Natural killer cell treated with Interleukin-12 subunit alpha and Interleukin-12 subunit beta and Interleukin-15 and Interleukin-18, amount 100 ng/mL, for 72 hours (primary cell): ENCODE measurements at regions not wholly inside any gene's neighbourhood (a gene's known extent, or its start where the extent isn't known, plus 50 kb on each side); places are given as distances from the start of the nearest gene placed in this dataset.
"Not testable (repeated sequence)": the region's sequence is repeated elsewhere in the genome, so short reads cannot be mapped to it uniquely, and the experiment has no call there.

Source experiments
- ATAC-seq, 2 donors: fragments of 150-1000 bp; cut with Tn5 transposase in 1 of 2; sonication (Bioruptor Pico), chemical (Tn5 transposase) in 1 of 2; 2 replicates each; pipeline ENCODE4 v1.10.0; 2021
- DNase-seq: peaks from one replicate; pipeline ENCODE4 v3.0.0; 2022; ENCODE audit warnings: low spot score
- H3K27ac Mint-ChIP-seq, 2 donors: 1 replicate in 1 of 2; 2 replicates in 1 of 2; pipeline ENCODE4 v1.8.0; 2022; ENCODE audit warnings: mixed read lengths in 2 of 2, mild to moderate bottlenecking in 1 of 2, moderate library complexity in 1 of 2
- H3K27me3 Mint-ChIP-seq, 2 donors: 1 replicate in 1 of 2; 2 replicates in 1 of 2; pipeline ENCODE4 v1.8.0; 2022; ENCODE audit warnings: mixed read lengths in 2 of 2
- H3K36me3 Mint-ChIP-seq: one replicate; pipeline ENCODE4 v1.8.0; 2022; ENCODE audit warnings: mixed read lengths
- H3K4me1 Mint-ChIP-seq, 2 donors: 1 replicate in 1 of 2; 2 replicates in 1 of 2; pipeline ENCODE4 v1.8.0; 2022; ENCODE audit warnings: low read depth in 2 of 2, mixed read lengths in 2 of 2, mild to moderate bottlenecking in 1 of 2
- H3K4me3 Mint-ChIP-seq: one replicate; pipeline ENCODE4 v1.8.0; 2022; ENCODE audit warnings: mixed read lengths
- H3K9me3 Mint-ChIP-seq: 2 replicates; pipeline ENCODE4 v1.8.0; 2022; ENCODE audit warnings: mixed read lengths

- ATAC-seq (no peak), DNase-seq (no peak)
- no peaks in the 10 kb centered on the region for H3K4me1 Mint-ChIP-seq
- peaks cover 7% of the 10 kb centered on the region for H3K9me3 Mint-ChIP-seq
- no peak overlapping the region for H3K27ac Mint-ChIP-seq
- no peak overlapping the region for H3K4me3 Mint-ChIP-seq
- H3K27me3 Mint-ChIP-seq: no peaks in the 10 kb centered on the region
- H3K36me3 Mint-ChIP-seq: no peaks in the 10 kb centered on the region
Observed at GRCh38 chr5:121386334-121386733, 465.3 kb upstream of the FTMT start.

GRCh38 chr5:121396716-121397115 is 455.0 kb upstream of the FTMT start:
- Mint-ChIP-seq H3K4me3 (no peak overlapping the region), H3K4me1 (no peaks in the 10 kb centered on the region)

GRCh38 chr5:121399879-121400278 is 451.8 kb upstream of the FTMT start:
- peaks cover 15% of the 10 kb centered on the region for H3K9me3 Mint-ChIP-seq
- no peaks in the 10 kb centered on the region for H3K4me1 Mint-ChIP-seq
- ATAC-seq (no peak), DNase-seq (no peak)
- H3K36me3 Mint-ChIP-seq: no peaks in the 10 kb centered on the region
- H3K27ac Mint-ChIP-seq: no peak overlapping the region
- no peaks in the 10 kb centered on the region for H3K27me3 Mint-ChIP-seq
- no peak overlapping the region for H3K4me3 Mint-ChIP-seq

More at GRCh38 chr5:121396716-121397115, 455.0 kb upstream of the FTMT start:
- Mint-ChIP-seq H3K27me3 (no peaks in the 10 kb centered on the region), H3K27ac (no peak overlapping the region), H3K36me3 (no peaks in the 10 kb centered on the region), H3K9me3 (peaks cover 15% of the 10 kb centered on the region)
- DNase-seq: no peak
- ATAC-seq: no peak

GRCh38 chr5:121408778-121409177 is 442.9 kb upstream of the FTMT start:
- Mint-ChIP-seq H3K36me3 (no peaks in the 10 kb centered on the region), H3K27me3 (no peaks in the 10 kb centered on the region), H3K4me3 (no peak overlapping the region), H3K27ac (no peak overlapping the region), H3K9me3 (peaks cover 8% of the 10 kb centered on the region), H3K4me1 (no peaks in the 10 kb centered on the region)
- DNase-seq (no peak), ATAC-seq (no peak)

GRCh38 chr5:121415270-121415669 is 436.4 kb upstream of the FTMT start:
- H3K9me3 Mint-ChIP-seq: peaks cover 7% of the 10 kb centered on the region
- no peaks in the 10 kb centered on the region for H3K4me1 Mint-ChIP-seq
- H3K36me3 Mint-ChIP-seq: no peaks in the 10 kb centered on the region
- DNase-seq (no peak), ATAC-seq (no peak)
- no peak overlapping the region for H3K4me3 Mint-ChIP-seq
- no peaks in the 10 kb centered on the region for H3K27me3 Mint-ChIP-seq
- no peak overlapping the region for H3K27ac Mint-ChIP-seq

GRCh38 chr5:121421646-121422045 is 430.0 kb upstream of the FTMT start:
- Mint-ChIP-seq H3K4me1 (no peaks in the 10 kb centered on the region), H3K27ac (no peak overlapping the region), H3K36me3 (peaks cover 8% of the 10 kb centered on the region), H3K9me3 (peaks cover 19% of the 10 kb centered on the region), H3K4me3 (no peak overlapping the region), H3K27me3 (no peaks in the 10 kb centered on the region)
- ATAC-seq (no peak), DNase-seq (no peak)

- Mint-ChIP-seq H3K4me1 (no peaks in the 10 kb centered on the region), H3K9me3 (peaks cover 19% of the 10 kb centered on the region), H3K4me3 (no peak overlapping the region), H3K36me3 (peaks cover 8% of the 10 kb centered on the region), H3K27me3 (no peaks in the 10 kb centered on the region), H3K27ac (no peak overlapping the region)
- no peak for ATAC-seq
- DNase-seq: no peak
Observed at GRCh38 chr5:121424976-121425375, 426.7 kb upstream of the FTMT start.

- H3K36me3 Mint-ChIP-seq: peaks cover 8% of the 10 kb centered on the region
- no peaks in the 10 kb centered on the region for H3K4me1 Mint-ChIP-seq
- DNase-seq (no peak), ATAC-seq (no peak)
- no peaks in the 10 kb centered on the region for H3K27me3 Mint-ChIP-seq
- no peak overlapping the region for H3K4me3 Mint-ChIP-seq
- H3K9me3 Mint-ChIP-seq: peaks cover 24% of the 10 kb centered on the region
- no peak overlapping the region for H3K27ac Mint-ChIP-seq
Observed at GRCh38 chr5:121426153-121426552, 425.5 kb upstream of the FTMT start.

- no peaks in the 10 kb centered on the region for H3K4me1 Mint-ChIP-seq
- no peak overlapping the region for H3K4me3 Mint-ChIP-seq
- DNase-seq (no peak), ATAC-seq (no peak)
- H3K27me3 Mint-ChIP-seq: no peaks in the 10 kb centered on the region
- no peak overlapping the region for H3K27ac Mint-ChIP-seq
- no peaks in the 10 kb centered on the region for H3K36me3 Mint-ChIP-seq
- peaks cover 5% of the 10 kb centered on the region for H3K9me3 Mint-ChIP-seq
Observed at GRCh38 chr5:121429761-121430160, 421.9 kb upstream of the FTMT start.

GRCh38 chr5:121430538-121430937 is 421.1 kb upstream of the FTMT start:
- Mint-ChIP-seq H3K4me1 (no peaks in the 10 kb centered on the region), H3K27me3 (no peaks in the 10 kb centered on the region), H3K4me3 (no peak overlapping the region), H3K27ac (no peak overlapping the region), H3K9me3 (peaks cover 5% of the 10 kb centered on the region), H3K36me3 (no peaks in the 10 kb centered on the region)
- DNase-seq (no peak), ATAC-seq (no peak)

GRCh38 chr5:121445511-121445910 is 406.2 kb upstream of the FTMT start:
- H3K4me1 Mint-ChIP-seq: no peaks in the 10 kb centered on the region
- DNase-seq (no peak), ATAC-seq (no peak)
- no peak overlapping the region for H3K4me3 Mint-ChIP-seq
- H3K27me3 Mint-ChIP-seq: no peaks in the 10 kb centered on the region
- H3K27ac Mint-ChIP-seq: no peak overlapping the region
- peaks cover 28% of the 10 kb centered on the region for H3K9me3 Mint-ChIP-seq
- H3K36me3 Mint-ChIP-seq: peaks cover 15% of the 10 kb centered on the region

- Mint-ChIP-seq H3K4me3 (no peak overlapping the region), H3K27me3 (no peaks in the 10 kb centered on the region), H3K27ac (no peak overlapping the region), H3K36me3 (no peaks in the 10 kb centered on the region), H3K9me3 (peaks cover 6% of the 10 kb centered on the region), H3K4me1 (no peaks in the 10 kb centered on the region)
- ATAC-seq: no peak
- DNase-seq: no peak
Observed at GRCh38 chr5:121462441-121462840, 389.2 kb upstream of the FTMT start.

GRCh38 chr5:121471222-121471621 is 380.5 kb upstream of the FTMT start:
- not testable (repeated sequence) for ATAC-seq, H3K27ac Mint-ChIP-seq, H3K4me3 Mint-ChIP-seq, H3K9me3 Mint-ChIP-seq, DNase-seq, H3K36me3 Mint-ChIP-seq, H3K4me1 Mint-ChIP-seq, H3K27me3 Mint-ChIP-seq

GRCh38 chr5:121478636-121479035 is 373.0 kb upstream of the FTMT start:
- no peaks in the 10 kb centered on the region for H3K27me3 Mint-ChIP-seq
- H3K9me3 Mint-ChIP-seq: peaks cover 4% of the 10 kb centered on the region
- H3K4me1 Mint-ChIP-seq: no peaks in the 10 kb centered on the region

GRCh38 chr5:121479337-121479736 is 372.3 kb upstream of the FTMT start:
- Mint-ChIP-seq H3K4me3 (no peak overlapping the region), H3K36me3 (no peaks in the 10 kb centered on the region), H3K27me3 (no peaks in the 10 kb centered on the region), H3K27ac (no peak overlapping the region), H3K4me1 (no peaks in the 10 kb centered on the region), H3K9me3 (peaks cover 4% of the 10 kb centered on the region)
- no peak for DNase-seq
- no peak for ATAC-seq

More at GRCh38 chr5:121478636-121479035, 373.0 kb upstream of the FTMT start:
- H3K4me3 Mint-ChIP-seq: no peak overlapping the region
- ATAC-seq (no peak), DNase-seq (no peak)
- H3K27ac Mint-ChIP-seq: no peak overlapping the region
- H3K36me3 Mint-ChIP-seq: no peaks in the 10 kb centered on the region
